Omental fat pad (tissue), 3 donors: ENCODE measurements at regions not wholly inside any gene's neighbourhood (a gene's known extent, or its start where the extent isn't known, plus 50 kb on each side); places are given as distances from the start of the nearest gene placed in this dataset.

Experiments
- ATAC-seq: fragments of 150-250 bp; one replicate; pipeline ENCODE4 v1.9.1; 2016; ENCODE audit warnings: mild to moderate bottlenecking, moderate library complexity; ENCODE audit not compliant: low FRiP score
- DNase-seq: peaks from one replicate; pipeline ENCODE4 v3.0.0-alpha.2; 2019; ENCODE audit warnings: low spot score
- TF ChIP-seq, protein P1 (sequence below), 3 donors: fragments of 450-650 bp; IDR thresholded peaks; one replicate each; pipeline ENCODE4 v1.5.1; 2016 to 2017; ENCODE audit warnings: antibody characterized with exemption in 3 of 3, mild to moderate bottlenecking in 3 of 3, moderate library complexity in 2 of 3

DNA sequence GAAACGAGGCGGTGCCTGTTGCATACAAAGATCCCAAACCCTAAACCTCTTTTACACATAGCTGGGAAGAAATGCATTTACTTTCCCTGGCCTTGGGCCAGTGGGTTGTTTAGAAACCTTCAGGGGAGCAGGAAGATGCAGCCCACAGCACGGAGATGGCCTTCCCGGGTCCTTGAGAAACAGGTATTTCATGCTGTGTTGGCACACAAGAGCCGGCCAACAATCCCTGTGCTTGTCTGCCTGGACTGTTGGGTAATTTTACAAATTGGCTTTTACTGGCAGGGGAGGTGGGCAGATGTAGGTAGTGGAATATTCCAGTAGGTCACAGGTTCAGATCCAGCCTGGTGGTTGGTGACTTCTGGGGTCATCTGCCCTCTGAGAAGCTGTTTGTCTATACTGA, 148.0 kb downstream of the FOXL1 start:
- DNase-seq (no peak), ATAC-seq (no peak)

DNA sequence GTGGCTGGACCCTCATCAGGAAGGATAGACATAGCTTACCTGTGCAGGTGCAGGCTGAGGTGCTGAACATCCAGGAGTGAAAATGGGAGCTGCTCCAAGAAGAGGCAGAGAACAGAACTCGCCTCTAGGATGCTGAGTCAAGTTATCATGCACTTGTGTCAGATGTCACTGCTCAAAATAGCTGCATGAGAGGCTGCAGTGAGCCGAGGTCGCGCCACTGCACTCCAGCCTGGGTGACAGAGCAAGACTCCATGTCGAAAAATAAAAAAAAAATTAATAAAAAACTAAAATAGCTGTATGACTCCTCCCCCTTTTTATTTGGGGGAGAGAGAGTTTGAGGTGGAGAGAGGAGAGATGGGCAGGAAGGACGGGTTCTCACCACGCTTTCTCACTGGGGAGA, 148.8 kb downstream of the FOXL1 start:
- no peak for DNase-seq
- no peak for ATAC-seq
- TF ChIP-seq, protein P1, sequence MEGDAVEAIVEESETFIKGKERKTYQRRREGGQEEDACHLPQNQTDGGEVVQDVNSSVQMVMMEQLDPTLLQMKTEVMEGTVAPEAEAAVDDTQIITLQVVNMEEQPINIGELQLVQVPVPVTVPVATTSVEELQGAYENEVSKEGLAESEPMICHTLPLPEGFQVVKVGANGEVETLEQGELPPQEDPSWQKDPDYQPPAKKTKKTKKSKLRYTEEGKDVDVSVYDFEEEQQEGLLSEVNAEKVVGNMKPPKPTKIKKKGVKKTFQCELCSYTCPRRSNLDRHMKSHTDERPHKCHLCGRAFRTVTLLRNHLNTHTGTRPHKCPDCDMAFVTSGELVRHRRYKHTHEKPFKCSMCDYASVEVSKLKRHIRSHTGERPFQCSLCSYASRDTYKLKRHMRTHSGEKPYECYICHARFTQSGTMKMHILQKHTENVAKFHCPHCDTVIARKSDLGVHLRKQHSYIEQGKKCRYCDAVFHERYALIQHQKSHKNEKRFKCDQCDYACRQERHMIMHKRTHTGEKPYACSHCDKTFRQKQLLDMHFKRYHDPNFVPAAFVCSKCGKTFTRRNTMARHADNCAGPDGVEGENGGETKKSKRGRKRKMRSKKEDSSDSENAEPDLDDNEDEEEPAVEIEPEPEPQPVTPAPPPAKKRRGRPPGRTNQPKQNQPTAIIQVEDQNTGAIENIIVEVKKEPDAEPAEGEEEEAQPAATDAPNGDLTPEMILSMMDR (IDR thresholded peaks at IDR 0.05): no peak

More for the DNA sequence above, 148.0 kb downstream of the FOXL1 start:
- TF ChIP-seq, protein P1 (IDR thresholded peaks at IDR 0.05): no peak

DNA sequence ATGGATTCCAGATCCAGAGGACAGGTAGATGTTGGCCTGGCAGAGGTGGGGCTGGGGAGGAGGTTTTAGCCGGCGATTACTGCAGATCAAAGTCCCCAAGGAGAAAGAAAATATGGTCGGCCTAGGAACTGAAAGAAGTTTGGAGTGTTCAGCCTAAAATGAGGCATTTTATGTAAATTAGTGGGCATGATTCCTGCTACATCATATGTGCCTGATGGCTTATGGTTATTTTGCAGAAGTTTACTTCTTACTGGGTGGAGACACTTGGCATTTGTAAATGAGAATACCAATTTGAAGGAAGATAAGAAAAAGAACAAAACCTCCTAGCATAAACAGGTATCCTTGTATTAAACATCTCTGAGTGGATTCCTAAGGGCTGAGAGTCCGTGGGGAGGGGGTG, 149.3 kb downstream of the FOXL1 start:
- DNase-seq (no peak), ATAC-seq (no peak)
- TF ChIP-seq, protein P1 (IDR thresholded peaks at IDR 0.05): no peak

DNA sequence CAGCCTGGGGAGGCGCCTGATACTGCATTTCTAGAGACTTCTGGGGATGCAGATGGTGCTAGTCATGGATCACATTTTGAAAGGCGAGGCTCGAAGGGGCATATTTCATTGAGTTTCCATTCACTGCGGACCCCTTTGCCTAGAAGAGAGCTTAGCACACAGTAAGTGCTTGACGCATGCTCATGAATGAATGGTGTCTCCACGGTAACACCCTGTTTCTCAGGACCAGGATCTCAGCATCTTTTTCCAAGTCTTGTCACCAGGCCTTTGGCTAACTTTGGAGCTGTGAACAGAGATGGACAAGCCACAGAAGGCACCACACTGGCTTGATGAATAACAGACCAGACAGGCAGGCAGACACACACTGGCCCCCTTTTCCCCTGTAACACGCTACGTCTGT, 151.3 kb downstream of the FOXL1 start:
- ATAC-seq (no peak), DNase-seq (no peak)
- TF ChIP-seq, protein P1 (IDR thresholded peaks at IDR 0.05): no peak

DNA sequence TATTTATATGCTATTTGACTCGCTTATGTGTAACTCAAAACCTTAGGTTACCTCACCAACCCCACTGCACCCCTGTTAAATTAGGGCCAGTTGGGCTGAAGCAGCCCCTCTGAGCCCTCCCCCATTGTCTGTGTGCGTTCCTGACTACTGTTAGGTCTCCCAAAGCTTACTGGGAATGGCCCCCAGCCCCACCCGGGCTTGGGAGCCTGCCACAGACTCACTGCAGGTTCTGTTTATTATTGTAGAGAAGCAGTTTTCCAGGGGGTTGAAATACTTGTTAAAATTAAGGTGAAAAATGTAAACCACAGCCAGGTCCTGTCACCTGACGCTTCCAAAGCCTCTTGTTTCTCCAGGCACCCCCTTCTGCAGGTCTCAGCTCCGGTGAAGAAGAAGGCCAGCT, 151.7 kb downstream of the FOXL1 start:
- TF ChIP-seq, protein P1 (IDR thresholded peaks at IDR 0.05): no peak
- ATAC-seq (no peak), DNase-seq (no peak)

DNA sequence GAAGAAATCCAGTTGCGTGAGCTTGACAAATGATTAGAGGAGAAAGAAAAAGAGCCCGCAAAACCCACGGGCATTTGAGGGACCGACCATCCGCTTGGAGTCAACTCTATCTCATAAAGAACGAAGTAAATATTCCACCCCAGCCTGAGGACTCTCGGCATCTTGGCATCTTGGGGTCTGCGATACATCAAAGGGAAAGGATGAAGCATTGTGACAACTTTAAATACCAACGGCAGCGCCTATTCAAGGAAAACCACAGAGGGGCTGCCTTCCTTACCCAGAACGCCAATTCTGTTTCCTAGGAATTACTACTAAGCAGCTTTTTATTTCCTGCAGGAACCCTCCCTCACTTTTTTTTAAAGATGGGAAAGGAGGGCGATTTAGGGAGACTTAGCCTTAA, 152.2 kb downstream of the FOXL1 start:
- no peak for ATAC-seq
- DNase-seq: no peak
- TF ChIP-seq, protein P1 (IDR thresholded peaks at IDR 0.05): no peak

DNA sequence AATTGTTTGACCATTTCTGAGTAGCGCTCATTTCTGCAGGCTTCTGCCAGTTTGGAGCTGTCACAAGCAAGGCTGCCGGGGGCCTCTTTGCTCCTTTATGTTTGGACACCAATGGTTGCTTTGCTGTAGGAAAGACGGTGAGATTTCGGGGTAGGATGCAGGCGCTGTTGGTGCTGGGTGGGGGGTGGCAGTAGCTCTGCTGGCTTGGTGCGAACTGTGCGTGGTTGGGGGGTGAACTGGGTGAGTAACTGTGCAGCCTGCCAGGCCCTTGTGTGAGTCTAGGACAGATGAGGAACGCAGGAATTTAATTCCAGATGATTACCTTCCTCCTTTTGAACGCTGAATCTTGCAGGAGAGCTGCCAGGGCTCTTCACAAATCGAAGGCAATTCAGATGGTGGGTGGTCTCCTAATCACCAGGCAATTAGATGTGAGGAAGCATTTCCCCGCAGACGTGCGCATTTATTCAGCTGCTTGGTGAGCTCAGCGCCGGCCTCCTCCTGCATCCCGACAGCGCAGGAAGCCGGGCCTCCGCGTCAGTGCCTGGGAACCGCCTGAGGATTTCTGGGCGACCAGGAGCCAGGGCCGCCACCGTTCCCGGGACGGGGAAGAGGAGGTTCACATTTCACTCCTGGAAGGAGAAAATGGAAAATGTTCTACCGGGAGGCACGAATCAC, 154.4 kb downstream of the FOXL1 start:
- no peak for ATAC-seq
- TF ChIP-seq, protein P1 (IDR thresholded peaks at IDR 0.05): no peak
- no peak for DNase-seq
